ENCODE measurements at regions not wholly inside any gene's neighbourhood (a gene's known extent, or its start where the extent isn't known, plus 50 kb on each side); places are given as distances from the start of the nearest gene placed in this dataset.

DNA sequence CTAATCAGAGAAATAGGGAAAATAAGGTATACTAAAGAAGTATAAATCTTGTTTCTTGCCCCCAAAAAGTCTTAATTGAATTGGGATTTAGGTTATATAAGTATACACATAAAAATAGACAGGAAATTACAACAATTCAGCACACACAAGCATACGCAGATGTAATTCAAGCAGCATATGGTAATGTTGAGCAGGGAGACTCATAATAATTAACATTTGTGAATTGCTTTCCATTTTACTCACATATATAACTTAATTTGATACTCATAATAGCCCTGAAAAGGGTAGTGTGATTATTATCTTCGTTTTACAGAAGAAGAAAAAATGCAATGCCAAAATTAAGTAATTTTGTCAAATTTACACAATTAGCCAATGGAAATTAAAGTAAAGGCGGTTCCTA lies 313.5 kb upstream of the ECI2 start (continued):
- TF ChIP-seq, protein P1, sequence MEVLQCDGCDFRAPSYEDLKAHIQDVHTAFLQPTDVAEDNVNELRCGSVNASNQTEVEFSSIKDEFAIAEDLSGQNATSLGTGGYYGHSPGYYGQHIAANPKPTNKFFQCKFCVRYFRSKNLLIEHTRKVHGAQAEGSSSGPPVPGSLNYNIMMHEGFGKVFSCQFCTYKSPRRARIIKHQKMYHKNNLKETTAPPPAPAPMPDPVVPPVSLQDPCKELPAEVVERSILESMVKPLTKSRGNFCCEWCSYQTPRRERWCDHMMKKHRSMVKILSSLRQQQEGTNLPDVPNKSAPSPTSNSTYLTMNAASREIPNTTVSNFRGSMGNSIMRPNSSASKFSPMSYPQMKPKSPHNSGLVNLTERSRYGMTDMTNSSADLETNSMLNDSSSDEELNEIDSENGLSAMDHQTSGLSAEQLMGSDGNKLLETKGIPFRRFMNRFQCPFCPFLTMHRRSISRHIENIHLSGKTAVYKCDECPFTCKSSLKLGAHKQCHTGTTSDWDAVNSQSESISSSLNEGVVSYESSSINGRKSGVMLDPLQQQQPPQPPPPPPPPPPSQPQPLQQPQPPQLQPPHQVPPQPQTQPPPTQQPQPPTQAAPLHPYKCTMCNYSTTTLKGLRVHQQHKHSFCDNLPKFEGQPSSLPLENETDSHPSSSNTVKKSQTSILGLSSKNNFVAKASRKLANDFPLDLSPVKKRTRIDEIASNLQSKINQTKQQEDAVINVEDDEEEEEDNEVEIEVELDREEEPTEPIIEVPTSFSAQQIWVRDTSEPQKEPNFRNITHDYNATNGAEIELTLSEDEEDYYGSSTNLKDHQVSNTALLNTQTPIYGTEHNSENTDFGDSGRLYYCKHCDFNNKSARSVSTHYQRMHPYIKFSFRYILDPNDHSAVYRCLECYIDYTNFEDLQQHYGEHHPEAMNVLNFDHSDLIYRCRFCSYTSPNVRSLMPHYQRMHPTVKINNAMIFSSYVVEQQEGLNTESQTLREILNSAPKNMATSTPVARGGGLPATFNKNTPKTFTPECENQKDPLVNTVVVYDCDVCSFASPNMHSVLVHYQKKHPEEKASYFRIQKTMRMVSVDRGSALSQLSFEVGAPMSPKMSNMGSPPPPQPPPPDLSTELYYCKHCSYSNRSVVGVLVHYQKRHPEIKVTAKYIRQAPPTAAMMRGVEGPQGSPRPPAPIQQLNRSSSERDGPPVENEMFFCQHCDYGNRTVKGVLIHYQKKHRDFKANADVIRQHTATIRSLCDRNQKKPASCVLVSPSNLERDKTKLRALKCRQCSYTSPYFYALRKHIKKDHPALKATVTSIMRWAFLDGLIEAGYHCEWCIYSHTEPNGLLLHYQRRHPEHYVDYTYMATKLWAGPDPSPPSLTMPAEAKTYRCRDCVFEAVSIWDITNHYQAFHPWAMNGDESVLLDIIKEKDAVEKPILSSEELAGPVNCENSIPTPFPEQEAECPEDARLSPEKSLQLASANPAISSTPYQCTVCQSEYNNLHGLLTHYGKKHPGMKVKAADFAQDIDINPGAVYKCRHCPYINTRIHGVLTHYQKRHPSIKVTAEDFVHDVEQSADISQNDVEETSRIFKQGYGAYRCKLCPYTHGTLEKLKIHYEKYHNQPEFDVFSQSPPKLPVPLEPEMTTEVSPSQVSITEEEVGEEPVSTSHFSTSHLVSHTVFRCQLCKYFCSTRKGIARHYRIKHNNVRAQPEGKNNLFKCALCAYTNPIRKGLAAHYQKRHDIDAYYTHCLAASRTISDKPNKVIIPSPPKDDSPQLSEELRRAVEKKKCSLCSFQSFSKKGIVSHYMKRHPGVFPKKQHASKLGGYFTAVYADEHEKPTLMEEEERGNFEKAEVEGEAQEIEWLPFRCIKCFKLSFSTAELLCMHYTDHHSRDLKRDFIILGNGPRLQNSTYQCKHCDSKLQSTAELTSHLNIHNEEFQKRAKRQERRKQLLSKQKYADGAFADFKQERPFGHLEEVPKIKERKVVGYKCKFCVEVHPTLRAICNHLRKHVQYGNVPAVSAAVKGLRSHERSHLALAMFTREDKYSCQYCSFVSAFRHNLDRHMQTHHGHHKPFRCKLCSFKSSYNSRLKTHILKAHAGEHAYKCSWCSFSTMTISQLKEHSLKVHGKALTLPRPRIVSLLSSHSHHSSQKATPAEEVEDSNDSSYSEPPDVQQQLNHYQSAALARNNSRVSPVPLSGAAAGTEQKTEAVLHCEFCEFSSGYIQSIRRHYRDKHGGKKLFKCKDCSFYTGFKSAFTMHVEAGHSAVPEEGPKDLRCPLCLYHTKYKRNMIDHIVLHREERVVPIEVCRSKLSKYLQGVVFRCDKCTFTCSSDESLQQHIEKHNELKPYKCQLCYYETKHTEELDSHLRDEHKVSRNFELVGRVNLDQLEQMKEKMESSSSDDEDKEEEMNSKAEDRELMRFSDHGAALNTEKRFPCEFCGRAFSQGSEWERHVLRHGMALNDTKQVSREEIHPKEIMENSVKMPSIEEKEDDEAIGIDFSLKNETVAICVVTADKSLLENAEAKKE (CRISPR knock-in tag; IDR thresholded peaks at IDR 0.05) = no peak
- TF ChIP-seq ZNF331 (CRISPR knock-in tag; IDR thresholded peaks at IDR 0.05; ENCODE audit: low read depth) (no peak), ZNF114 (CRISPR knock-in tag; IDR thresholded peaks at IDR 0.05) (no peak), EZH2 (IDR thresholded peaks at IDR 0.05; ENCODE audit: low read depth, unreplicated experiment) (no peak), CREB1 (CRISPR knock-in tag; IDR thresholded peaks at IDR 0.05; ENCODE audit: low read depth) (no peak)
- TF ChIP-seq, protein P2, sequence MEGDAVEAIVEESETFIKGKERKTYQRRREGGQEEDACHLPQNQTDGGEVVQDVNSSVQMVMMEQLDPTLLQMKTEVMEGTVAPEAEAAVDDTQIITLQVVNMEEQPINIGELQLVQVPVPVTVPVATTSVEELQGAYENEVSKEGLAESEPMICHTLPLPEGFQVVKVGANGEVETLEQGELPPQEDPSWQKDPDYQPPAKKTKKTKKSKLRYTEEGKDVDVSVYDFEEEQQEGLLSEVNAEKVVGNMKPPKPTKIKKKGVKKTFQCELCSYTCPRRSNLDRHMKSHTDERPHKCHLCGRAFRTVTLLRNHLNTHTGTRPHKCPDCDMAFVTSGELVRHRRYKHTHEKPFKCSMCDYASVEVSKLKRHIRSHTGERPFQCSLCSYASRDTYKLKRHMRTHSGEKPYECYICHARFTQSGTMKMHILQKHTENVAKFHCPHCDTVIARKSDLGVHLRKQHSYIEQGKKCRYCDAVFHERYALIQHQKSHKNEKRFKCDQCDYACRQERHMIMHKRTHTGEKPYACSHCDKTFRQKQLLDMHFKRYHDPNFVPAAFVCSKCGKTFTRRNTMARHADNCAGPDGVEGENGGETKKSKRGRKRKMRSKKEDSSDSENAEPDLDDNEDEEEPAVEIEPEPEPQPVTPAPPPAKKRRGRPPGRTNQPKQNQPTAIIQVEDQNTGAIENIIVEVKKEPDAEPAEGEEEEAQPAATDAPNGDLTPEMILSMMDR (conservative IDR thresholded peaks at IDR 0.05; ENCODE audit: low read depth in 2 of 2) = no peak

DNA sequence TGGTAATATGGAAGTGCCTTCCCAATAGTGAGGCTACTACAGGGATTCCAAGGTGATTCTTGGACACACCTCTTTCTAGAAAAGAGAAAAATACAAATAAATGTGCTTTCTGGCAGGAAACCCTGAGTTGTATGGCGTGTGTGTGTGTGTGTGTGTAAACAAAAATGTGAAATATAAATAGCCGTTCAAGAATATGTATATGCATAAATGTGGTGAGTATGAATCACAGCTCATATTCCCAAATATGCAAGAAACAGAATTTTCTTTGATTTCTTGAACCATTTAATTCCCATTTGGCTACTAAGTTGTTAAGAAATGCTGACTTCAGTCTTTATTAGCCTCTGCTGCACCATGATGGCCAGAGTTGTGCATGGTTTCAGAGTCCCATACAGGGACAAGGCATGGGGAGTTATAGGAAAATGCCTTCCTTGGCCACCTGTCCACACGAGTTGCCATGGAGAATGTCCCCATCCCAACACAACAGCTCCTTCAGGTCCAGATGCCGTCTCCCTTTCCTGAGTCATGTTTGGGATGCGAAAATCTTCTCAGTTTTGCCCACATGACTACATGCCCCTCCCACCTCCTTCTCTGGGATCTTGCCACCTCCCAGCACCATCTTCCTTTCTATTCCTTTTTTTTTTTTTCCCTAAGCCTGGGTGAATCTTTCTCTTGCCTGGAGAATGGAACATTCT lies 312.4 kb upstream of the ECI2 start:
- Histone ChIP-seq H3K27ac (ENCODE audit: low read depth) (no peak overlapping the region), H3K27me3 (ENCODE audit: insufficient read depth) (no peaks in the 10 kb centered on the region)
- ATAC-seq = no peak

More for the DNA sequence above, 312.4 kb upstream of the ECI2 start:
- no peaks in the 10 kb centered on the region for H3K9me2 ChIP-seq (ENCODE audit: insufficient read depth)
- TF ChIP-seq ZNF114 (CRISPR knock-in tag; IDR thresholded peaks at IDR 0.05) (no peak), JUNB (IDR thresholded peaks at IDR 0.05; ENCODE audit: unreplicated experiment) (no peak), EZH2 (IDR thresholded peaks at IDR 0.05; ENCODE audit: low read depth, unreplicated experiment) (no peak), NANOG (IDR thresholded peaks at IDR 0.05; ENCODE audit: borderline replicate concordance) (no peak), POLR2AphosphoS5 (IDR thresholded peaks at IDR 0.05; ENCODE audit: low read depth) (no peak), EZH2phosphoT487 (IDR thresholded peaks at IDR 0.05; ENCODE audit: unreplicated experiment) (no peak)
- TF ChIP-seq, protein P2 (conservative IDR thresholded peaks at IDR 0.05; ENCODE audit: low read depth in 2 of 2) = no peak
- H2AFZ ChIP-seq = no peak overlapping the region
- no peaks in the 10 kb centered on the region for H3K79me2 ChIP-seq (replicated peaks; ENCODE audit: insufficient read depth)
- no peak for DNase-seq (ENCODE audit: low spot score)
- no peak overlapping the region for H3K4me3 ChIP-seq
- H3K9me3 Mint-ChIP-seq = peaks cover 14% of the 10 kb centered on the region; the same call in 2 of the 3 replicates
- H3K36me3 ChIP-seq (ENCODE audit: insufficient read depth) = no peaks in the 10 kb centered on the region; the same call in 1 of the 2 replicates
- H3K4me1 ChIP-seq (ENCODE audit: insufficient read depth) = no peaks in the 10 kb centered on the region
- H3K27me3 Mint-ChIP-seq (ENCODE audit: insufficient read depth, low read depth, poor library complexity) = peaks cover 2% of the 10 kb centered on the region
- H3K4me3 Mint-ChIP-seq = no peak overlapping the region
- H4K20me1 ChIP-seq (replicated peaks; ENCODE audit: insufficient read depth) = no peaks in the 10 kb centered on the region
- peaks cover 8% of the 10 kb centered on the region; the same call in 2 of the 3 replicates for H3K36me3 Mint-ChIP-seq (ENCODE audit: low read depth)
- no peak overlapping the region for H3K27ac Mint-ChIP-seq
- H3K4me2 ChIP-seq = no peak overlapping the region
- H3F3A ChIP-seq (replicated peaks; ENCODE audit: low read depth) = no peaks in the 10 kb centered on the region
- H3K4me1 Mint-ChIP-seq = no peaks in the 10 kb centered on the region

All from GM23338 (cell line).